PFSK-1 (cell line): ENCODE measurements at regions not wholly inside any gene's neighbourhood (a gene's known extent, or its start where the extent isn't known, plus 50 kb on each side); places are given as distances from the start of the nearest gene placed in this dataset.

ENCODE experiments used
- FOXP2 ChIP-seq: optimal IDR thresholded peaks from 2 replicates; pipeline ENCODE3; 2011; ENCODE audit warnings: borderline replicate concordance, control low read depth, inconsistent platforms; ENCODE audit not compliant: insufficient read depth; ENCODE audit errors: extremely low read length, extremely low read depth
- POLR2AphosphoS5 ChIP-seq: IDR thresholded peaks from 2 replicates; pipeline ENCODE4 v1.6.1; 2012; ENCODE audit warnings: low read depth, mild to moderate bottlenecking, control low read depth, low read length, moderate library complexity
- SIN3A ChIP-seq: IDR thresholded peaks from 2 replicates; pipeline ENCODE4 v1.6.1; 2012; ENCODE audit warnings: mild to moderate bottlenecking, low read length, moderate library complexity, borderline replicate concordance; ENCODE audit not compliant: insufficient read depth
- TAF1 ChIP-seq: IDR thresholded peaks from 2 replicates; pipeline ENCODE4 v1.6.1; 2012; ENCODE audit warnings: low read length, control low read depth, borderline replicate concordance; ENCODE audit not compliant: insufficient read depth
- TF ChIP-seq, protein P1 (sequence below), 2 experiments: IDR thresholded peaks; 2 replicates each; pipeline versions ENCODE4 v1.6.1 to v1.8.0; 2011 to 2012; ENCODE audit warnings: low read depth in 2 of 2, low read length in 2 of 2, control low read depth in 1 of 2, inconsistent platforms in 1 of 2, mild to moderate bottlenecking in 1 of 2, moderate library complexity in 1 of 2; ENCODE audit not compliant: insufficient read depth in 1 of 2

- TF ChIP-seq FOXP2 (no peak), SIN3A (no peak), TAF1 (no peak), POLR2AphosphoS5 (no peak)
- TF ChIP-seq, protein P1, sequence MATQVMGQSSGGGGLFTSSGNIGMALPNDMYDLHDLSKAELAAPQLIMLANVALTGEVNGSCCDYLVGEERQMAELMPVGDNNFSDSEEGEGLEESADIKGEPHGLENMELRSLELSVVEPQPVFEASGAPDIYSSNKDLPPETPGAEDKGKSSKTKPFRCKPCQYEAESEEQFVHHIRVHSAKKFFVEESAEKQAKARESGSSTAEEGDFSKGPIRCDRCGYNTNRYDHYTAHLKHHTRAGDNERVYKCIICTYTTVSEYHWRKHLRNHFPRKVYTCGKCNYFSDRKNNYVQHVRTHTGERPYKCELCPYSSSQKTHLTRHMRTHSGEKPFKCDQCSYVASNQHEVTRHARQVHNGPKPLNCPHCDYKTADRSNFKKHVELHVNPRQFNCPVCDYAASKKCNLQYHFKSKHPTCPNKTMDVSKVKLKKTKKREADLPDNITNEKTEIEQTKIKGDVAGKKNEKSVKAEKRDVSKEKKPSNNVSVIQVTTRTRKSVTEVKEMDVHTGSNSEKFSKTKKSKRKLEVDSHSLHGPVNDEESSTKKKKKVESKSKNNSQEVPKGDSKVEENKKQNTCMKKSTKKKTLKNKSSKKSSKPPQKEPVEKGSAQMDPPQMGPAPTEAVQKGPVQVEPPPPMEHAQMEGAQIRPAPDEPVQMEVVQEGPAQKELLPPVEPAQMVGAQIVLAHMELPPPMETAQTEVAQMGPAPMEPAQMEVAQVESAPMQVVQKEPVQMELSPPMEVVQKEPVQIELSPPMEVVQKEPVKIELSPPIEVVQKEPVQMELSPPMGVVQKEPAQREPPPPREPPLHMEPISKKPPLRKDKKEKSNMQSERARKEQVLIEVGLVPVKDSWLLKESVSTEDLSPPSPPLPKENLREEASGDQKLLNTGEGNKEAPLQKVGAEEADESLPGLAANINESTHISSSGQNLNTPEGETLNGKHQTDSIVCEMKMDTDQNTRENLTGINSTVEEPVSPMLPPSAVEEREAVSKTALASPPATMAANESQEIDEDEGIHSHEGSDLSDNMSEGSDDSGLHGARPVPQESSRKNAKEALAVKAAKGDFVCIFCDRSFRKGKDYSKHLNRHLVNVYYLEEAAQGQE (IDR thresholded peaks at IDR 0.05; ENCODE audit: insufficient read depth in 1 of 2, low read depth in 2 of 2, low read length in 2 of 2): no peak
These were observed 219.3 kb upstream of the PELI2 start for GRCh38 chr14:55898938-55899337.
